Panc1 (cell line): ENCODE measurements at regions not wholly inside any gene's neighbourhood (a gene's known extent, or its start where the extent isn't known, plus 50 kb on each side); places are given as distances from the start of the nearest gene placed in this dataset.

ENCODE experiments used
- ATAC-seq: fragments of 200-7000 bp; cut with Tn5 transposase; 2 replicates; pipeline ENCODE4 v1.9.1; 2020; ENCODE audit warnings: mild to moderate bottlenecking, moderate library complexity
- BruUV-seq: library from RNA; stranded (reverse); fragments of 400-500 nt; replicated peaks from 2 replicates; lab custom pipeline; 2021; lab: Mats Ljungman, UMichigan
- CTCF ChIA-PET: fragments of 300-600 bp; sonication (Branson Sonifier 250); formaldehyde crosslinking; loops from one replicate; lab custom pipeline; 2022; ENCODE audit warnings: antibody characterized with exemption; lab: Charles Lee
- POLR2A ChIA-PET: fragments of 300-600 bp; sonication (Branson Sonifier 250); formaldehyde crosslinking; loops from one replicate; lab custom pipeline; 2022; ENCODE audit warnings: antibody characterized with exemption; lab: Charles Lee
- DNase-seq: peaks from one replicate; pipeline ENCODE4 v3.0.0-alpha.2; 2010; ENCODE audit warnings: low read depth, low spot score
- H3K27ac ChIP-seq: 2 replicates; pipeline ENCODE4 v1.5.1; 2011; ENCODE audit warnings: mild to moderate bottlenecking, low read length, inconsistent platforms
- H3K27me3 ChIP-seq: fragments of 200-500 bp; sonication (Bioruptor generic); 2 replicates; pipeline ENCODE4 v1.6.0; 2014; ENCODE audit warnings: low read length, inconsistent platforms; ENCODE audit not compliant: control insufficient read depth, insufficient read depth
- H3K36me3 ChIP-seq: fragments of 200-500 bp; sonication (Bioruptor generic); 2 replicates; pipeline ENCODE4 v1.5.1; 2014; ENCODE audit warnings: inconsistent platforms, mild to moderate bottlenecking, low read length, moderate library complexity; ENCODE audit not compliant: control insufficient read depth, insufficient read depth
- H3K4me1 ChIP-seq: 2 replicates; pipeline ENCODE4 v1.5.1; 2011; ENCODE audit warnings: inconsistent platforms, mild to moderate bottlenecking, low read length, moderate library complexity; ENCODE audit not compliant: control insufficient read depth, insufficient read depth
- H3K4me3 ChIP-seq, 2 experiments: 2 replicates each; pipeline ENCODE4 v1.5.1; 2011 to 2012; ENCODE audit warnings: low read depth in 2 of 2, low read length in 2 of 2, mild to moderate bottlenecking in 2 of 2, inconsistent platforms in 1 of 2, moderate library complexity in 1 of 2
- H3K9me3 ChIP-seq: fragments of 200-500 bp; sonication (Bioruptor generic); 2 replicates; pipeline ENCODE4 v1.5.1; 2014; ENCODE audit warnings: low read depth, mild to moderate bottlenecking, inconsistent platforms, low read length, moderate library complexity; ENCODE audit not compliant: control insufficient read depth, insufficient read depth
- POLR2AphosphoS5 ChIP-seq: IDR thresholded peaks from 2 replicates; pipeline ENCODE4 v1.6.1; 2012; ENCODE audit warnings: mild to moderate bottlenecking, low read depth, low read length, moderate library complexity
- SIN3A ChIP-seq: IDR thresholded peaks from 2 replicates; pipeline ENCODE4 v1.6.1; 2012; ENCODE audit warnings: low read depth, mild to moderate bottlenecking, low read length, moderate library complexity, borderline replicate concordance; ENCODE audit not compliant: insufficient read depth
- TCF7L2 ChIP-seq: IDR thresholded peaks from 2 replicates; pipeline ENCODE4 v1.6.1; 2011; ENCODE audit warnings: mild to moderate bottlenecking, low read depth, low read length, inconsistent platforms
- in situ Hi-C: cut with HindIII; loops from 2 replicates; pipeline ENCODE4 v1.10.0; 2016; ENCODE audit warnings: low sequenced_read_pairs, low pct_unique_long_range_greater_than_20kb
- intact Hi-C: fragments of 100-400 bp; cut with micrococcal nuclease; formaldehyde crosslinking; loops from one replicate; pipeline ENCODE4 v1.10.0; 2022; ENCODE audit not compliant: unreplicated experiment
- TF ChIP-seq, protein P1 (sequence below): fragments of 450-650 bp; IDR thresholded peaks from 2 replicates; pipeline ENCODE4 v1.5.1; 2017; ENCODE audit warnings: mild to moderate bottlenecking
- TF ChIP-seq, protein P2 (sequence below), 2 experiments: IDR thresholded peaks; 2 replicates each; pipeline ENCODE4 v1.6.1; 2011 to 2012; ENCODE audit warnings: low read depth in 2 of 2, control low read depth in 1 of 2, low read length in 1 of 2, mild to moderate bottlenecking in 1 of 2, moderate library complexity in 1 of 2; ENCODE audit not compliant: insufficient read depth in 1 of 2

- H3K4me1 ChIP-seq, result no peaks in the 10 kb centered on the region
- H3K27me3 ChIP-seq, result no peaks in the 10 kb centered on the region
- CTCF ChIA-PET, result no interaction called here
- in situ Hi-C loops, result no loop called here
- intact Hi-C loops, result no loop called here
- POLR2A ChIA-PET, result no interaction called here
- no TSS peak for BruUV-seq
- H3K36me3 ChIP-seq, result no peaks in the 10 kb centered on the region
- H3K9me3 ChIP-seq, result no peaks in the 10 kb centered on the region
- no peak overlapping the region for H3K4me3 ChIP-seq
- DNase-seq (no peak), ATAC-seq (no peak)
- TF ChIP-seq, protein P1, sequence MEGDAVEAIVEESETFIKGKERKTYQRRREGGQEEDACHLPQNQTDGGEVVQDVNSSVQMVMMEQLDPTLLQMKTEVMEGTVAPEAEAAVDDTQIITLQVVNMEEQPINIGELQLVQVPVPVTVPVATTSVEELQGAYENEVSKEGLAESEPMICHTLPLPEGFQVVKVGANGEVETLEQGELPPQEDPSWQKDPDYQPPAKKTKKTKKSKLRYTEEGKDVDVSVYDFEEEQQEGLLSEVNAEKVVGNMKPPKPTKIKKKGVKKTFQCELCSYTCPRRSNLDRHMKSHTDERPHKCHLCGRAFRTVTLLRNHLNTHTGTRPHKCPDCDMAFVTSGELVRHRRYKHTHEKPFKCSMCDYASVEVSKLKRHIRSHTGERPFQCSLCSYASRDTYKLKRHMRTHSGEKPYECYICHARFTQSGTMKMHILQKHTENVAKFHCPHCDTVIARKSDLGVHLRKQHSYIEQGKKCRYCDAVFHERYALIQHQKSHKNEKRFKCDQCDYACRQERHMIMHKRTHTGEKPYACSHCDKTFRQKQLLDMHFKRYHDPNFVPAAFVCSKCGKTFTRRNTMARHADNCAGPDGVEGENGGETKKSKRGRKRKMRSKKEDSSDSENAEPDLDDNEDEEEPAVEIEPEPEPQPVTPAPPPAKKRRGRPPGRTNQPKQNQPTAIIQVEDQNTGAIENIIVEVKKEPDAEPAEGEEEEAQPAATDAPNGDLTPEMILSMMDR, result no peak
- TF ChIP-seq POLR2AphosphoS5, result no peak
- TF ChIP-seq, protein P2, sequence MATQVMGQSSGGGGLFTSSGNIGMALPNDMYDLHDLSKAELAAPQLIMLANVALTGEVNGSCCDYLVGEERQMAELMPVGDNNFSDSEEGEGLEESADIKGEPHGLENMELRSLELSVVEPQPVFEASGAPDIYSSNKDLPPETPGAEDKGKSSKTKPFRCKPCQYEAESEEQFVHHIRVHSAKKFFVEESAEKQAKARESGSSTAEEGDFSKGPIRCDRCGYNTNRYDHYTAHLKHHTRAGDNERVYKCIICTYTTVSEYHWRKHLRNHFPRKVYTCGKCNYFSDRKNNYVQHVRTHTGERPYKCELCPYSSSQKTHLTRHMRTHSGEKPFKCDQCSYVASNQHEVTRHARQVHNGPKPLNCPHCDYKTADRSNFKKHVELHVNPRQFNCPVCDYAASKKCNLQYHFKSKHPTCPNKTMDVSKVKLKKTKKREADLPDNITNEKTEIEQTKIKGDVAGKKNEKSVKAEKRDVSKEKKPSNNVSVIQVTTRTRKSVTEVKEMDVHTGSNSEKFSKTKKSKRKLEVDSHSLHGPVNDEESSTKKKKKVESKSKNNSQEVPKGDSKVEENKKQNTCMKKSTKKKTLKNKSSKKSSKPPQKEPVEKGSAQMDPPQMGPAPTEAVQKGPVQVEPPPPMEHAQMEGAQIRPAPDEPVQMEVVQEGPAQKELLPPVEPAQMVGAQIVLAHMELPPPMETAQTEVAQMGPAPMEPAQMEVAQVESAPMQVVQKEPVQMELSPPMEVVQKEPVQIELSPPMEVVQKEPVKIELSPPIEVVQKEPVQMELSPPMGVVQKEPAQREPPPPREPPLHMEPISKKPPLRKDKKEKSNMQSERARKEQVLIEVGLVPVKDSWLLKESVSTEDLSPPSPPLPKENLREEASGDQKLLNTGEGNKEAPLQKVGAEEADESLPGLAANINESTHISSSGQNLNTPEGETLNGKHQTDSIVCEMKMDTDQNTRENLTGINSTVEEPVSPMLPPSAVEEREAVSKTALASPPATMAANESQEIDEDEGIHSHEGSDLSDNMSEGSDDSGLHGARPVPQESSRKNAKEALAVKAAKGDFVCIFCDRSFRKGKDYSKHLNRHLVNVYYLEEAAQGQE (IDR thresholded peaks at IDR 0.05; ENCODE audit: insufficient read depth in 1 of 2, low read depth in 2 of 2, low read length in 1 of 2), result no peak
- TF ChIP-seq TCF7L2, result no peak
- no peak for TF ChIP-seq SIN3A
- no peak overlapping the region for H3K27ac ChIP-seq
Measured at GRCh38 chr5:124337996-124338395, 408.4 kb downstream of the ZNF608 start.

DNA sequence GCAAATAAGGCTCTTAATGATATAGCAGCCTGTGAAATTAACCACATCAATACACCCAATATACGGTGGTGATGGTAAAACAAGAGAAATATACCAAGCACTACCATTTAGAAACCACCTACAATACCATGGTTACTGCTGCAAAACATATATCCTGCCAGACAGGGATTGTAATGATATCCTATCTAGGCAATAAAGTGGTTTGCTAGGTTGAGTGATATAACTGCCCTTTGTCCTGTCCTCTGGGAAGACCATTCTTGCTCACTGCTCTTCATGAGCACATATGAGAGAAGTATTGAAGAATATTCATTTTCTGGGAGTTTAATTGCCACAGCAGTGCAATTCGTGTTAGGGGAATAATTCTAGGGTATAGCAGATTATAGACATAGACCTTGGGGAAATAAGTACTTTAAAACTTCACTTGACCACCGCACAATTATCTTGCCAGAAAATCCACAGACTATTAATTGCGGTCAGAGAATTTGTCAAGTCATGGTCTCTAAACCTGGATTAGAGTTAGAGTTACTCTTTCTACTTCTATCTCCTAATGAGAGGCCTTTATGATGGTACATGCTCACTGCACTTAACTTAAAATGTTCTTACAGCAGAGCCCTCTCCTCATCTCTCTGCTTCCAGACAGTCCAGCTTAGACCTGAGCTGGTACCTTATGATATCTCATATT is 413.0 kb downstream of the ZNF608 start:
- BruUV-seq, result no TSS peak
- in situ Hi-C loops, result no loop called here
- H3K27ac ChIP-seq, result no peak overlapping the region
- H3K4me3 ChIP-seq, result no peak overlapping the region
- DNase-seq (no peak), ATAC-seq (no peak)
- H3K36me3 ChIP-seq, result no peaks in the 10 kb centered on the region
- no peaks in the 10 kb centered on the region for H3K9me3 ChIP-seq
- H3K4me1 ChIP-seq, result no peaks in the 10 kb centered on the region
- POLR2A ChIA-PET, result no interaction called here
- intact Hi-C loops, result no loop called here
- CTCF ChIA-PET, result no interaction called here
- TF ChIP-seq TCF7L2 (no peak), POLR2AphosphoS5 (no peak), SIN3A (no peak)
- TF ChIP-seq, protein P2 (IDR thresholded peaks at IDR 0.05; ENCODE audit: insufficient read depth in 1 of 2, low read depth in 2 of 2, low read length in 1 of 2), result no peak
- TF ChIP-seq, protein P1, result no peak
- H3K27me3 ChIP-seq, result no peaks in the 10 kb centered on the region
